Lower lobe of right lung (tissue), 2 donors: ENCODE measurements at regions not wholly inside any gene's neighbourhood (a gene's known extent, or its start where the extent isn't known, plus 50 kb on each side); places are given as distances from the start of the nearest gene placed in this dataset.
A peak's percentile ranks its signal among the peaks of the same experiment; 100 is the strongest.

Experiments used
- ATAC-seq, 2 donors: fragments of 200-7000 bp; cut with Tn5 transposase; one replicate each; pipeline ENCODE4 v1.9.1; 2020 to 2022; ENCODE audit warnings: mild to moderate bottlenecking in 2 of 2, moderate library complexity in 2 of 2
- DNase-seq: peaks from one replicate; pipeline ENCODE4 v3.0.0-alpha.2; 2020
- H3K27ac ChIP-seq: fragments of 200-600 bp; one replicate; pipeline ENCODE4 v1.8.0; 2022
- H3K27me3 ChIP-seq: fragments of 200-600 bp; one replicate; pipeline ENCODE4 v1.8.0; 2022; ENCODE audit warnings: low read depth
- H3K36me3 ChIP-seq: fragments of 200-600 bp; one replicate; pipeline ENCODE4 v1.8.0; 2022; ENCODE audit warnings: mild to moderate bottlenecking
- H3K4me1 ChIP-seq: fragments of 200-600 bp; one replicate; pipeline ENCODE4 v1.8.0; 2022
- H3K4me3 ChIP-seq: fragments of 200-600 bp; one replicate; pipeline ENCODE4 v1.8.0; 2022; ENCODE audit warnings: mild to moderate bottlenecking
- H3K9me3 ChIP-seq: fragments of 200-600 bp; one replicate; pipeline ENCODE4 v1.8.0; 2022
- intact Hi-C: fragments of 100-400 bp; cut with DNase I; formaldehyde crosslinking; loops from one replicate; pipeline ENCODE4 v1.11.0; 2022
- TF ChIP-seq, protein P1 (sequence below): fragments of 200-600 bp; IDR thresholded peaks from one replicate; pipeline ENCODE4 v1.8.0; 2022; ENCODE audit warnings: antibody characterized with exemption, mild to moderate bottlenecking
- donor health status: DM: no; HTN: yes; CAD: no; lungs with severe emphysema.

DNA sequence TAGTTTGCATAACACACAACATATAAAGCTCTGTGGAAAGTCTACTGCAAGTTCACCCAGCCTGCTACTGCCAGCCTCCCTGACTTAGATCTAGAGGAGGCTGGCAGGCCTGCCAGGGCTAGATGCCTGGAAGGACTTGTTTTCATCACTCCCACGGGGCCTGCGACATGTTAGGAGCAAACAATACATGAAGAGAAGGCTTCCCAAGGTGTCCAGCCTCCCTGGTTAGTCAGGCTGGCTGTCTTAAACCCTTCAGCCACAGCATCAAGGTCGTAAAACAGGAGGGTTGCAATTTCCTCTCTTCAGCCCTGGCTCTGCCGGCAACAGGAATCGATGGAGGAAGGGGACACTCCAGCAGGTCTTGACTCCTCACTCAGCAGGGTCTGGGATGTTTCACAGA lies 104.5 kb downstream of the NGF start:
- no peak overlapping the region for H3K27ac ChIP-seq
- TF ChIP-seq, protein P1, sequence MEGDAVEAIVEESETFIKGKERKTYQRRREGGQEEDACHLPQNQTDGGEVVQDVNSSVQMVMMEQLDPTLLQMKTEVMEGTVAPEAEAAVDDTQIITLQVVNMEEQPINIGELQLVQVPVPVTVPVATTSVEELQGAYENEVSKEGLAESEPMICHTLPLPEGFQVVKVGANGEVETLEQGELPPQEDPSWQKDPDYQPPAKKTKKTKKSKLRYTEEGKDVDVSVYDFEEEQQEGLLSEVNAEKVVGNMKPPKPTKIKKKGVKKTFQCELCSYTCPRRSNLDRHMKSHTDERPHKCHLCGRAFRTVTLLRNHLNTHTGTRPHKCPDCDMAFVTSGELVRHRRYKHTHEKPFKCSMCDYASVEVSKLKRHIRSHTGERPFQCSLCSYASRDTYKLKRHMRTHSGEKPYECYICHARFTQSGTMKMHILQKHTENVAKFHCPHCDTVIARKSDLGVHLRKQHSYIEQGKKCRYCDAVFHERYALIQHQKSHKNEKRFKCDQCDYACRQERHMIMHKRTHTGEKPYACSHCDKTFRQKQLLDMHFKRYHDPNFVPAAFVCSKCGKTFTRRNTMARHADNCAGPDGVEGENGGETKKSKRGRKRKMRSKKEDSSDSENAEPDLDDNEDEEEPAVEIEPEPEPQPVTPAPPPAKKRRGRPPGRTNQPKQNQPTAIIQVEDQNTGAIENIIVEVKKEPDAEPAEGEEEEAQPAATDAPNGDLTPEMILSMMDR = no peak

DNA sequence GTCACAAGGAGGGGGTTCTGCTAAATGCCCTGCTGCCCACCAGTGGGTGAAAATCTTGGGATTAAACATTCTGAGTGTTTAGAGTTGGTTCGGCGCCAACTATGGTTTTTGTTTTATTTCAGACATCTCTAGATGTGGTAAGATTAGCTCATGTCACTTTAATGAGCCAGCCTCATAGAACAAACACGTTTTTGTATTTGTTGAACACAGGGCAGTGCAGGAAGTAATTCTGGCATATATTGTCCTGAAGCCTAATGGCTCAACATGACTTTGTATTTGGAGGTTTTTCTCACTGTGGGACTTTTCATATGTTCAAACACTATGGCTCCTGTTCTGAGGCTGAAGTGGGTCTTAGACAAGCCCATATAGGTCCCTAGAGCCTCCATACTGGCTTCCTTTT lies 107.8 kb downstream of the NGF start:
- Histone ChIP-seq H3K27ac (no peak overlapping the region), H3K36me3 (no peaks in the 10 kb centered on the region), H3K4me3 (no peak overlapping the region), H3K9me3 (no peaks in the 10 kb centered on the region), H3K4me1 (no peaks in the 10 kb centered on the region), H3K27me3 (no peaks in the 10 kb centered on the region)
- intact Hi-C loops = no loop called here
- DNase-seq (no peak), ATAC-seq (no peak)
- TF ChIP-seq, protein P1 = no peak

More for the DNA sequence above, 104.5 kb downstream of the NGF start:
- Histone ChIP-seq H3K36me3 (no peaks in the 10 kb centered on the region), H3K4me1 (no peaks in the 10 kb centered on the region), H3K9me3 (no peaks in the 10 kb centered on the region), H3K27me3 (no peaks in the 10 kb centered on the region), H3K4me3 (no peak overlapping the region)
- ATAC-seq = no peak
- intact Hi-C loops = no loop called here
- DNase-seq = no peak

DNA sequence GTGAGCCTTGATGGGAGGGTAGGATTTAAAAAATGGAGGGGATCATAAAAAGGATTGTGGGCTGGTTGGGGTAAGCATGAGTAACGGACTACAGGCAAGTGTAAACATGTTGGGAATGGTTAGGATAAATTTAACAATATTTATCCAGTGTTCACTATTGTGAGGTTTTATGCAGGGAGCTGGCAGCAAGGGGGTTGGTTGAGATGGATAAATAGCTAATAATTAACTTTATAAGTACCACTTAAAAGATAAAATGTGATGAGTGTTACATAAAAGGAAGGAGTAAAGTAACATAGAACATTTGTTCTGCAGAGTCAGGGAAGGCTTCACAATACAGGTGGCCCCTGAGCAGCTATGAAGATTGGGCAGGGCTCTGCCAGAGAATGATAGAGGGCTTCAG lies 109.0 kb downstream of the NGF start:
- Histone ChIP-seq H3K27ac (no peak overlapping the region), H3K4me3 (no peak overlapping the region), H3K9me3 (no peaks in the 10 kb centered on the region), H3K4me1 (no peaks in the 10 kb centered on the region), H3K36me3 (no peaks in the 10 kb centered on the region), H3K27me3 (no peaks in the 10 kb centered on the region)
- TF ChIP-seq, protein P1 = no peak
- intact Hi-C loops = no loop called here
- DNase-seq (no peak), ATAC-seq (peak in 1 of 2 donors; percentile 42)

DNA sequence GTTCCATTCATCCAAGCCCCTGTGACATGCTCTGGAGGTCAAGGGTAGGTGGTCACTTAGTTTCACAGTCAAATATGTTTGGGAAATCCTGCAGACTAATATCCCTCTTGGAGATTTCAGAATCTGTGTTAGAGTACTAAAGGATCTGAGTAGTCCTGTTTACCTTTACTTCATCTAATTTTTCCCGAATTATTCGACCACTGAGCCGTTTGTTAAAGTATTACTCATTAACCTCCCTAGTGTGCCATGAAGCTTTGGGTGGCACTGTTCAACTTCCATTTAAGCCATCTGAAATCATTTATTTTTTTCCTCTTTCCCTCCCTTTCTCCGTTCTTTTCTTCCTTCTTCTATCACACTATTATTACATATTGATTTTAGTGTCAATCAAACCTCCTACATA lies 109.9 kb downstream of the NGF start:
- H3K9me3 ChIP-seq = no peaks in the 10 kb centered on the region
- no peaks in the 10 kb centered on the region for H3K36me3 ChIP-seq
- no peaks in the 10 kb centered on the region for H3K27me3 ChIP-seq
- no peak overlapping the region for H3K27ac ChIP-seq
- no peak for ATAC-seq
- no peaks in the 10 kb centered on the region for H3K4me1 ChIP-seq
- no peak for DNase-seq
- intact Hi-C loops = no loop called here
- H3K4me3 ChIP-seq = no peak overlapping the region
- TF ChIP-seq, protein P1 = no peak

GRCh38 chr1:115227346-115228082 lies 110.5 kb downstream of the NGF start:
- Histone ChIP-seq H3K27ac (no peak overlapping the region), H3K4me3 (no peak overlapping the region), H3K9me3 (no peaks in the 10 kb centered on the region), H3K4me1 (no peaks in the 10 kb centered on the region), H3K27me3 (no peaks in the 10 kb centered on the region), H3K36me3 (no peaks in the 10 kb centered on the region)
- intact Hi-C loops = no loop called here
- no peak for DNase-seq
- TF ChIP-seq, protein P1 = no peak
- ATAC-seq = no peak
